Nephron progenitor cell (in vitro differentiated cells): ENCODE measurements at regions not wholly inside any gene's neighbourhood (a gene's known extent, or its start where the extent isn't known, plus 50 kb on each side); places are given as distances from the start of the nearest gene placed in this dataset.

Source experiments
- DNase-seq: peaks from one replicate; pipeline ENCODE4 v3.0.0; 2021
- H3K27ac Mint-ChIP-seq: 2 replicates; pipeline ENCODE4 v1.8.0; 2021; ENCODE audit warnings: mild to moderate bottlenecking, moderate library complexity, mixed read lengths
- H3K27me3 Mint-ChIP-seq: 2 replicates; pipeline ENCODE4 v1.8.0; 2021; ENCODE audit warnings: mild to moderate bottlenecking, low read depth, mixed read lengths; ENCODE audit not compliant: poor library complexity
- H3K36me3 Mint-ChIP-seq: 2 replicates; pipeline ENCODE4 v1.8.0; 2021; ENCODE audit warnings: low read depth, mixed read lengths
- H3K4me1 Mint-ChIP-seq: 2 replicates; pipeline ENCODE4 v1.8.0; 2021; ENCODE audit warnings: mixed read lengths
- H3K4me3 Mint-ChIP-seq: 2 replicates; pipeline ENCODE4 v1.8.0; 2021; ENCODE audit warnings: mild to moderate bottlenecking, moderate library complexity, mixed read lengths
- H3K9me3 Mint-ChIP-seq: 2 replicates; pipeline ENCODE4 v1.8.0; 2021; ENCODE audit warnings: mild to moderate bottlenecking, moderate library complexity, mixed read lengths
- TF ChIP-seq, protein P1 (sequence below): fragments of 200-600 bp; sonication (generic); IDR thresholded peaks from 2 replicates; pipeline ENCODE4 v1.5.0; 2021; ENCODE audit warnings: antibody characterized with exemption

- Mint-ChIP-seq H3K4me1 (peaks cover 19% of the 10 kb centered on the region), H3K36me3 (no peaks in the 10 kb centered on the region), H3K27ac (no peak overlapping the region), H3K9me3 (no peaks in the 10 kb centered on the region), H3K4me3 (no peak overlapping the region), H3K27me3 (peaks cover 4% of the 10 kb centered on the region)
- TF ChIP-seq, protein P1, sequence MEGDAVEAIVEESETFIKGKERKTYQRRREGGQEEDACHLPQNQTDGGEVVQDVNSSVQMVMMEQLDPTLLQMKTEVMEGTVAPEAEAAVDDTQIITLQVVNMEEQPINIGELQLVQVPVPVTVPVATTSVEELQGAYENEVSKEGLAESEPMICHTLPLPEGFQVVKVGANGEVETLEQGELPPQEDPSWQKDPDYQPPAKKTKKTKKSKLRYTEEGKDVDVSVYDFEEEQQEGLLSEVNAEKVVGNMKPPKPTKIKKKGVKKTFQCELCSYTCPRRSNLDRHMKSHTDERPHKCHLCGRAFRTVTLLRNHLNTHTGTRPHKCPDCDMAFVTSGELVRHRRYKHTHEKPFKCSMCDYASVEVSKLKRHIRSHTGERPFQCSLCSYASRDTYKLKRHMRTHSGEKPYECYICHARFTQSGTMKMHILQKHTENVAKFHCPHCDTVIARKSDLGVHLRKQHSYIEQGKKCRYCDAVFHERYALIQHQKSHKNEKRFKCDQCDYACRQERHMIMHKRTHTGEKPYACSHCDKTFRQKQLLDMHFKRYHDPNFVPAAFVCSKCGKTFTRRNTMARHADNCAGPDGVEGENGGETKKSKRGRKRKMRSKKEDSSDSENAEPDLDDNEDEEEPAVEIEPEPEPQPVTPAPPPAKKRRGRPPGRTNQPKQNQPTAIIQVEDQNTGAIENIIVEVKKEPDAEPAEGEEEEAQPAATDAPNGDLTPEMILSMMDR = no peak
- no peak for DNase-seq
These were observed 161.9 kb upstream of the WSCD2 start for GRCh38 chr12:107967170-107967569.

DNA sequence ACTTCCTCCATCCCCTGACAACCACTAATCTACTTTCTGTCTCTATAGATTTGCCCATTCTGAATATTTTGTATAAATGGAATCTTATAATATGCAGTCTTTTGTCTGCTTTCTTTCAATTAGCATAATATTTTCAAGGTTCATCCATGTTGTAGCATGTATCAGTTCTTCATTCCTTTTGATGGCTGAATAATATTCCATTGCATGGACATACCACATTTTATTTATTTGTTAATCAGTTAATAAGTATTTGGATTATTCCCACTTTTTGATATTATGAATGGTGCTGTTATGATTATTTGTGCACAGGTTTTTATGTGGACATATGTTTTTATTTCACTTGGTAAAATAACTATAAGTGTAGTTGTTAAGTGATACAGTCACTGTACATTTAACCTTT, 155.1 kb upstream of the WSCD2 start:
- TF ChIP-seq, protein P1 = no peak
- Mint-ChIP-seq H3K27me3 (peaks cover 20% of the 10 kb centered on the region), H3K4me1 (peaks cover 8% of the 10 kb centered on the region), H3K4me3 (no peak overlapping the region), H3K27ac (no peak overlapping the region), H3K9me3 (peaks cover 21% of the 10 kb centered on the region), H3K36me3 (no peaks in the 10 kb centered on the region)
- no peak for DNase-seq

DNA sequence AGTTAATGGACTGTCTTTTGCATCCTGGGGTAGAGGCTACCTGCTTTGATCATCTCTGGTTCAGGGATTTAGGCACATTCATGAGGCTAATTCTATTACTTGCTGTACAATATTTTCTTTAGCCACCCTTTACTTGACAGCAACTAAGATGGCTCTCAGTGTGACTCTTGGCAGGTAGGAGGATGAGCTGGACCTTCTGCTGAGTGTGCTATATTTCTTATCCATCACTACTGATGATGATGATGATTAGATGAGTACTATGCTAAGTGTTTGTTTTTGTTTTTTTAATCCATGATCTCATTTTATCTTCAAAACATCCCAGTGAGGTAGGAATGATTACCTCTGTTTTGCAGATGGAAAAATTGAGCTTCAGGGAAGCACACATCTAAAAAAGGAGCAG, 152.8 kb upstream of the WSCD2 start:
- TF ChIP-seq, protein P1 = no peak
- H3K9me3 Mint-ChIP-seq = peaks cover 21% of the 10 kb centered on the region
- no peaks in the 10 kb centered on the region for H3K36me3 Mint-ChIP-seq
- peaks cover 26% of the 10 kb centered on the region for H3K27me3 Mint-ChIP-seq
- H3K27ac Mint-ChIP-seq = no peak overlapping the region
- no peak overlapping the region for H3K4me3 Mint-ChIP-seq
- H3K4me1 Mint-ChIP-seq = no peaks in the 10 kb centered on the region
- DNase-seq = no peak

DNA sequence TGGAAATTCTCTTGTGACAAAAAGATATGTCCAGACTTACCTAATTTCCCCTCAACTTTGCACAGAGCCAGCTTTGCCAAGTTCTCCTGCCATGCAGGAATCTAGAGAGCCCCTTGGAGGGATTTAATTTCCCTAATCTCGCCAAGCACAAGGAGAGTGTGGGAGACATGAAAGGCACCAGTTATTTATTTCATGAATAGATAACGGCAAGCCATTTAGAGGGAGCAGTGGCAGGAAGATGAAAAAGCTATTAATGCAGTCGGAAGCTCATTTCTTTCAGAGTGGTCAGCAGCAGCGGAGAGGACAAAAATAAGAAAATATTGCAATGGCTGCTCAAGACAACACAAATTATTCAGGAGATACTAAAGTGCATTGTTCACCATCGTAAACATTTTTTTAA, 150.9 kb upstream of the WSCD2 start:
- Mint-ChIP-seq H3K36me3 (no peaks in the 10 kb centered on the region), H3K27ac (no peak overlapping the region), H3K27me3 (peaks cover 30% of the 10 kb centered on the region), H3K4me1 (no peaks in the 10 kb centered on the region), H3K4me3 (no peak overlapping the region), H3K9me3 (peaks cover 21% of the 10 kb centered on the region)
- DNase-seq = no peak
- TF ChIP-seq, protein P1 = no peak

DNA sequence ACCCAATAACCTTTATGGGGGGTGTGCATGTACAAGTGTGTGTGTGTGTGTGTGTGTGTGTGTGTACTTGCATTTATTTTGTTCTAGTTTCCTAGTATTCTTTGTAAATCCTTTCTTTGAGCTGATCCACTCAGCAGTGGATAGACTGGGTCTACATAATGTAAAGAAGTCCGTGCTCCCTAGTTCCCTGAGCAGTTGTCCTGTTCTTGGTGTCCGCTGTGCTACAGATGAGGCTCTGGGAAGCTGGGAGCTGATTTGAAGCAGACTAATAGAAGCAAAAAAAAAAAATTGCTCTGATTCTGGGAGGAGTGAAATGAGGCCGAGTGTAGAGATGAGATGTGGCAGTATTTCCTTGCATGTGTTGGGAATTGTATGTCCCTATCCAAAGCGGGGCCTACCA, 150.4 kb upstream of the WSCD2 start:
- no peak overlapping the region for H3K4me3 Mint-ChIP-seq
- TF ChIP-seq, protein P1 = no peak
- no peak overlapping the region for H3K27ac Mint-ChIP-seq
- H3K27me3 Mint-ChIP-seq = peaks cover 31% of the 10 kb centered on the region
- no peak for DNase-seq
- no peaks in the 10 kb centered on the region for H3K36me3 Mint-ChIP-seq
- H3K9me3 Mint-ChIP-seq = peaks cover 21% of the 10 kb centered on the region
- no peaks in the 10 kb centered on the region for H3K4me1 Mint-ChIP-seq

DNA sequence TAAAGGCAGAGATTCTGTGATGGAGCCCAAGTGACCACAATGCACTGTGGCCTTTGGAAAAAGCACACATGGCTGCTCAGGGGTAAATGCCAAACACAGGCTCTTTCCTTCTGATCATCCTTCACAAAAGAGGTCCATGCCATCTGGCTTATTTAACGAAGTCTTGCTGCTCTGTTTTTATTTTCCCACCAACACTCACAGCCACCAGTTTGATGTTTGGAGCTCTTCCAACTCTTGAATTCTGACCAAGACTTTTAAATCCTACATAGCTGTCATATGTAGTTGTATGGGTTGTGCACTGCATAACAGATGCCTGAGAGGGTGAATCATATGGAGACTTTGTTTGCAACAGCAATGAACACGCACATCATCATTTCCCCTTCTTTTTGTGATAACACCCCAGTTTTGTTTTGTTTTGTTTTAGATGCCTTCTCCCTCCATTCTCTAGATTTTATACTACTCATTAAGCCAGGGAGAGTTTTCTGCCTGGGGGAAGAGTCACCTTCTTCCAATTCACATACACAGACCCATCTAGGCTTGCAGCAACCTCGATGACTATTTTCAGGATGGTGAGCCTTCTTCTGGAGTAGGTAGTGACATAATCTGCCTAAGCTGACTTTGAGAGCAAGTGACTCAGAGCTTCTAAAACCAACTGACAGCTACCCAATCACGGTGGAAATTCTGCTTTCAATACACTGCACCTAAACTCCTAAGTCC, 145.2 kb upstream of the WSCD2 start:
- H3K9me3 Mint-ChIP-seq = no peaks in the 10 kb centered on the region
- H3K27me3 Mint-ChIP-seq = peaks cover 31% of the 10 kb centered on the region
- TF ChIP-seq, protein P1 = no peak
- H3K4me1 Mint-ChIP-seq = no peaks in the 10 kb centered on the region
- DNase-seq = no peak
- no peak overlapping the region for H3K4me3 Mint-ChIP-seq
- H3K36me3 Mint-ChIP-seq = no peaks in the 10 kb centered on the region
- H3K27ac Mint-ChIP-seq = no peak overlapping the region
